K562 (cell line): ENCODE measurements at regions not wholly inside any gene's neighbourhood (a gene's known extent, or its start where the extent isn't known, plus 50 kb on each side); places are given as distances from the start of the nearest gene placed in this dataset.

Source experiments
- ATAC-seq: fragments of 200-7000 bp; cut with Tn5 transposase; 3 replicates; pipeline ENCODE4 v1.9.1; 2020; ENCODE audit warnings: moderate library complexity
- BruUV-seq: library from RNA; stranded (reverse); fragments of 400-500 nt; replicated peaks from 2 replicates; lab custom pipeline; 2021; lab: Mats Ljungman, UMichigan
- CTCF ChIA-PET: fragments of 300-600 bp; formaldehyde crosslinking; extraction: SDS; loops from one replicate; lab custom pipeline; 2021; ENCODE audit warnings: low intra/inter-chr PET ratio; lab: Yijun Ruan, JAX
- POLR2A ChIA-PET: fragments of 300-600, 350-650 bp; sonication (Branson Sonifier 250); formaldehyde crosslinking; extraction: SDS; loops from one replicate; lab custom pipeline; 2021; ENCODE audit warnings: antibody characterized with exemption, inconsistent platforms; lab: Yijun Ruan, JAX
- DNase-seq, 4 experiments: peaks; one replicate each; pipeline versions ENCODE4 v3.0.0 to v3.0.0-alpha.2; 2011 to 2018; ENCODE audit warnings: low spot score in 3 of 4, mixed read lengths in 3 of 4; ENCODE audit errors: extremely low read depth in 1 of 4
- FAIRE-seq: peaks from 2 replicates; lab custom pipeline; 2011; peaks lifted over from hg19 to GRCh38; lab: Jason Lieb, UNC
- H2AFZ ChIP-seq: 2 replicates; pipeline ENCODE4 v1.6.0; 2011; ENCODE audit warnings: low read depth, low read length, control low read depth, inconsistent platforms
- H3K27ac ChIP-seq: fragments of 200-600 bp; 3 replicates; pipeline ENCODE4 v1.8.0; 2011; ENCODE audit warnings: low read depth, mild to moderate bottlenecking, control low read depth, inconsistent platforms, low read length, moderate library complexity, mixed read lengths; ENCODE audit errors: extremely low read depth
- H3K27me3 ChIP-seq, 2 experiments: fragments of 300-600 bp in 1 of 2; 2 replicates in 1 of 2; 3 replicates in 1 of 2; pipeline versions ENCODE4 v1.6.0 to v1.8.0; 2011; ENCODE audit warnings: inconsistent platforms in 2 of 2, low read length in 2 of 2, mild to moderate bottlenecking in 1 of 2, mixed read lengths in 1 of 2, moderate library complexity in 1 of 2; ENCODE audit not compliant: control insufficient read depth in 2 of 2, insufficient read depth in 2 of 2
- H3K36me3 ChIP-seq: fragments of 300-600 bp; 3 replicates; pipeline ENCODE4 v1.8.0; 2011; ENCODE audit warnings: mild to moderate bottlenecking, low read length, inconsistent platforms; ENCODE audit not compliant: control insufficient read depth, insufficient read depth
- H3K4me1 ChIP-seq, 2 experiments: fragments of 200-600 bp in 1 of 2; replicated peaks in 1 of 2; 2 replicates in 1 of 2; 3 replicates in 1 of 2; pipeline versions ENCODE4 v1.5.1 to v1.8.0; 2011; ENCODE audit warnings: inconsistent platforms in 2 of 2, low read length in 2 of 2, mild to moderate bottlenecking in 1 of 2, mixed read lengths in 1 of 2, moderate library complexity in 1 of 2; ENCODE audit not compliant: control insufficient read depth in 2 of 2, insufficient read depth in 2 of 2
- H3K4me2 ChIP-seq: 2 replicates; pipeline ENCODE4 v1.6.1; 2011; ENCODE audit warnings: low read length, control low read depth, inconsistent platforms, mixed read lengths; ENCODE audit not compliant: insufficient read depth
- H3K4me3 ChIP-seq: fragments of 200-600 bp; sonication (generic), shearing (Covaris generic); 2 replicates; pipeline ENCODE4 v1.5.1; 2016; ENCODE audit warnings: control low read depth, inconsistent platforms
- H3K79me2 ChIP-seq: fragments of 200-600 bp; 3 replicates; pipeline ENCODE4 v1.8.0; 2011; ENCODE audit warnings: low read length, inconsistent platforms; ENCODE audit not compliant: control insufficient read depth, insufficient read depth
- H3K9ac ChIP-seq, 2 experiments: 2 replicates each; pipeline versions ENCODE4 v1.6.0 to v1.6.1; 2011; ENCODE audit warnings: low read depth in 2 of 2, low read length in 2 of 2, control low read depth in 1 of 2, inconsistent platforms in 1 of 2, mild to moderate bottlenecking in 1 of 2, mixed read lengths in 1 of 2; ENCODE audit not compliant: insufficient read depth in 1 of 2
- H3K9me1 ChIP-seq: one replicate; pipeline ENCODE4 v1.6.0; 2011; ENCODE audit warnings: inconsistent platforms, mild to moderate bottlenecking, low read length, moderate library complexity; ENCODE audit not compliant: control insufficient read depth, insufficient read depth
- H3K9me3 ChIP-seq: replicated peaks from 2 replicates; pipeline ENCODE4 v1.5.1; 2011; ENCODE audit warnings: low read depth, low read length, inconsistent platforms; ENCODE audit not compliant: control insufficient read depth, insufficient read depth
- H4K20me1 ChIP-seq: replicated peaks from 2 replicates; pipeline ENCODE4 v1.6.1; 2011; ENCODE audit warnings: low read length, inconsistent platforms, mixed read lengths; ENCODE audit not compliant: control insufficient read depth, insufficient read depth
- DNMT1 ChIP-seq: fragments of 450-650 bp; IDR thresholded peaks from 2 replicates; pipeline ENCODE4 v1.6.1; 2016; ENCODE audit warnings: antibody characterized with exemption, mild to moderate bottlenecking
- GABPA ChIP-seq: fragments of 200-800 bp; sonication (Bioruptor generic); conservative IDR thresholded peaks from 2 replicates; pipeline ENCODE4 v1.6.1; 2016; ENCODE audit warnings: low read depth, missing genetic modification characterization, missing compliant biosample characterization
- ILK ChIP-seq: fragments of 450-650 bp; IDR thresholded peaks from 2 replicates; pipeline ENCODE4 v1.6.1; 2016; ENCODE audit warnings: missing genetic modification characterization, low read depth, mild to moderate bottlenecking, missing compliant biosample characterization, moderate library complexity, borderline replicate concordance
- USF2 ChIP-seq: sonication (generic); formaldehyde crosslinking; IDR thresholded peaks from 2 replicates; pipeline ENCODE4 v1.5.0; 2020; ENCODE audit warnings: missing genetic modification reagents
- WGBS: fragments of 100-300 bp; shearing (Covaris generic); methylation state at CpG from one replicate; pipeline ENCODE4 v1.1.6; 2016; ENCODE audit warnings: low coverage, mixed read lengths; ENCODE audit not compliant: insufficient coverage; ENCODE audit errors: missing lambda C conversion rate; 5-methylcytosine and 5-hydroxymethylcytosine counted together
- in situ Hi-C: fragments of 300-500 bp; cut with MboI; formaldehyde crosslinking; loops from 4 replicates; pipeline ENCODE4 v1.15.0; 2018; ENCODE audit warnings: inconsistent platforms, mixed read lengths
- intact Hi-C: fragments of 100-400 bp; cut with micrococcal nuclease; formaldehyde crosslinking; loops from 2 replicates; pipeline ENCODE4 v1.14.2; 2022

- Histone ChIP-seq H3K4me2 (no peak overlapping the region), H3K27ac (no peak overlapping the region), H3K9ac (no peak overlapping the region), H3K9me3 (no peaks in the 10 kb centered on the region), H4K20me1 (no peaks in the 10 kb centered on the region), H3K79me2 (no peaks in the 10 kb centered on the region), H3K9me1 (no peaks in the 10 kb centered on the region)
- DNase-seq, result no peak
- under 1% methylated on average over 12 of the region's 12 CpGs for WGBS
- CTCF ChIA-PET, result no interaction called here
- in situ Hi-C loops, result no loop called here
- TF ChIP-seq ILK (tag), result no peak
- peak; percentile 44; the same call in 1 of the 2 replicates for TF ChIP-seq USF2
- TF ChIP-seq, all 486 proteins: peak for 1
- FAIRE-seq, result no peak
- no peaks in the 10 kb centered on the region for H3K36me3 ChIP-seq
- ATAC-seq, result no peak
- no peaks in the 10 kb centered on the region; a peak in 1 of 5 replicates for H3K27me3 ChIP-seq
- intact Hi-C loops, result no loop called here
- no peak overlapping the region for H2AFZ ChIP-seq
- POLR2A ChIA-PET, result interaction anchor here (0.6 to 0.8 kb wide), 2 partner anchors 8 to 433 kb away, joined by 3 read pairs; no protein-coding TSS in a partner anchor
- no peaks in the 10 kb centered on the region; a peak in 1 of 5 replicates for H3K4me1 ChIP-seq
- no peak overlapping the region for H3K4me3 ChIP-seq
- BruUV-seq, result no TSS peak
Measured at GRCh38 chr5:174459071-174459702, 265.2 kb upstream of the MSX2 start.

- TF ChIP-seq DNMT1 (no peak), GABPA (tag) (peak; percentile 57)
- POLR2A ChIA-PET, result no interaction called here
- H2AFZ ChIP-seq, result 0 out of 2 replicates have a peak overlapping the region, but pooled peaks have one; percentile 74
Measured at GRCh38 chr5:174459832-174460448, 264.4 kb upstream of the MSX2 start.

More at GRCh38 chr5:174459832-174460448, 264.4 kb upstream of the MSX2 start:
- Histone ChIP-seq H3K27ac (no peak overlapping the region), H3K27me3 (no peaks in the 10 kb centered on the region; a peak in 1 of 5 replicates), H3K9ac (no peak overlapping the region), H3K4me2 (no peak overlapping the region), H3K36me3 (no peaks in the 10 kb centered on the region), H3K9me3 (no peaks in the 10 kb centered on the region), H3K79me2 (no peaks in the 10 kb centered on the region), H3K9me1 (no peaks in the 10 kb centered on the region), H4K20me1 (no peaks in the 10 kb centered on the region), H3K4me3 (no peak overlapping the region), H3K4me1 (no peaks in the 10 kb centered on the region; a peak in 1 of 5 replicates)
- no TSS peak for BruUV-seq
- DNase-seq, result no peak
- CTCF ChIA-PET, result no interaction called here
- ATAC-seq, result no peak
- intact Hi-C loops, result no loop called here
- 0% methylated on average over 6 of the region's 9 CpGs for WGBS
- FAIRE-seq, result no peak
- in situ Hi-C loops, result no loop called here
